ENCODE measurements at regions not wholly inside any gene's neighbourhood (a gene's known extent, or its start where the extent isn't known, plus 50 kb on each side); places are given as distances from the start of the nearest gene placed in this dataset.
"Not testable (repeated sequence)": the region's sequence is repeated elsewhere in the genome, so short reads cannot be mapped to it uniquely, and the experiment has no call there.

DNA sequence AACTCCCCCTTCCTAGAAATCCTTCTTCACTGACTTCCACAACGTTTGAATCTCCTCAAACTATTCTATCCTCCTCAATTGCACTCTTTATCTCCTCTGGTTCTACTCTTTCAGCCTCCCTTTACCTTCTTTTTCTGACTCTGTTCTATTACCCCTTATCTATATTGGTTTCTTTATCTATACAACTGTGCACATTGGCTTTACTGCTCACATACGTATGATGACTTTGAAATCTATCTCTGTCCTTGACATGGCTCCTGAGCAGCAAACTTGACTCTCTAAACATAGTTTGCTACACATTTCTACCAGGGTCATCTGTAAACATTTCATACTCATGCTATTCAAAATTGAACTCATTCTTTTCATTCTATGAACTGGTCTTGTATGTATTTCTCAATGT, 601.0 kb upstream of the LINC00305 start:
- H3K27me3 ChIP-seq (replicated peaks; ENCODE audit: insufficient read depth), result no peaks in the 10 kb centered on the region
- 72% methylated on average over 2 of the region's 2 CpGs for WGBS
- H3K36me3 ChIP-seq, result no peaks in the 10 kb centered on the region
- no peak for TF ChIP-seq POLR2AphosphoS5 (IDR thresholded peaks at IDR 0.05)
- TF ChIP-seq CTCF (IDR thresholded peaks at IDR 0.05), result no peak
- TF ChIP-seq POLR2A (IDR thresholded peaks at IDR 0.05), result no peak
- H3K4me3 ChIP-seq, result no peak overlapping the region
- intact Hi-C loops (cut with DNase I), result no loop called here
- DNase-seq (ENCODE audit: low spot score), result no peak
- no peak overlapping the region for H3K27ac ChIP-seq
- no peaks in the 10 kb centered on the region for H3K4me1 ChIP-seq (replicated peaks)
- H3K9me3 ChIP-seq, result no peaks in the 10 kb centered on the region

GRCh38 chr18:64747803-64748202, 598.9 kb upstream of the LINC00305 start:
- H3K27me3 ChIP-seq (replicated peaks; ENCODE audit: insufficient read depth), result no peaks in the 10 kb centered on the region
- H3K27ac ChIP-seq, result no peak overlapping the region
- no peaks in the 10 kb centered on the region for H3K4me1 ChIP-seq (replicated peaks)
- no peak for DNase-seq (ENCODE audit: low spot score)
- H3K4me3 ChIP-seq, result no peak overlapping the region
- TF ChIP-seq POLR2A (IDR thresholded peaks at IDR 0.05), result no peak
- TF ChIP-seq POLR2AphosphoS5 (IDR thresholded peaks at IDR 0.05), result no peak
- TF ChIP-seq CTCF (IDR thresholded peaks at IDR 0.05), result no peak
- intact Hi-C loops (cut with DNase I), result no loop called here
- no peaks in the 10 kb centered on the region for H3K9me3 ChIP-seq
- no peaks in the 10 kb centered on the region for H3K36me3 ChIP-seq

- H3K4me1 ChIP-seq (replicated peaks), result no peaks in the 10 kb centered on the region
- H3K4me3 ChIP-seq, result no peak overlapping the region
- no peak overlapping the region for H3K27ac ChIP-seq
- intact Hi-C loops (cut with DNase I), result no loop called here
- H3K36me3 ChIP-seq, result no peaks in the 10 kb centered on the region
- H3K27me3 ChIP-seq (replicated peaks; ENCODE audit: insufficient read depth), result no peaks in the 10 kb centered on the region
- H3K9me3 ChIP-seq, result no peaks in the 10 kb centered on the region
- TF ChIP-seq CTCF (IDR thresholded peaks at IDR 0.05) (no peak), POLR2A (IDR thresholded peaks at IDR 0.05) (no peak), POLR2AphosphoS5 (IDR thresholded peaks at IDR 0.05) (no peak)
- DNase-seq (ENCODE audit: low spot score), result no peak
Measured at GRCh38 chr18:64742898-64743297, 594.0 kb upstream of the LINC00305 start.

- H3K4me3 ChIP-seq, result no peak overlapping the region
- H3K36me3 ChIP-seq, result no peaks in the 10 kb centered on the region
- no peak overlapping the region for H3K27ac ChIP-seq
- WGBS, result 98% methylated on average over 2 of the region's 2 CpGs
- TF ChIP-seq POLR2A (IDR thresholded peaks at IDR 0.05) (no peak), POLR2AphosphoS5 (IDR thresholded peaks at IDR 0.05) (no peak)
- intact Hi-C loops (cut with DNase I), result no loop called here
- no peaks in the 10 kb centered on the region for H3K9me3 ChIP-seq
- DNase-seq (ENCODE audit: low spot score), result no peak
- H3K27me3 ChIP-seq (replicated peaks; ENCODE audit: insufficient read depth), result no peaks in the 10 kb centered on the region
- no peaks in the 10 kb centered on the region for H3K4me1 ChIP-seq (replicated peaks)
Measured at GRCh38 chr18:64734063-64734462, 585.2 kb upstream of the LINC00305 start.

DNA sequence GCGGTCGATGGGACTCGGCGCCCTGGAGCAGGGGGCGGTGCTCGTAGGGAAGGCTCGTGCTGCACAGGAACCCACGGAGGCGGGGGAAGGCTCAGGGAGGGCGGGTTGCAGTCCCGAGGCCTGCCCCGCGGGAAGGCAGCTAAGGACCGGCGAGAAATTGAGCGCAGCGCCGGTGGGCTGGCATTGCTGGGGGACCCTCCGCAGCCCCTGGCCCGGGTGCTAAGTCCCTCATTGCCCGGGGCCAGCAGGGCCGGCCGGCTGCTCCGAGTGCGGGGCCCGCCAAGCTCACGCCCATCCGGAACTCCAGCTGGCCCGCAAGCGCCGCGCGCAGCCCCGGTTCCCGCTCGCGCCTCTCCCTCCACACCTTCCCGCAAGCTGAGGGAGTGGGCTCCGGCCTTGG, 576.8 kb upstream of the LINC00305 start:
- DNase-seq (ENCODE audit: low spot score); H3K27ac ChIP-seq; H3K9me3 ChIP-seq; H3K36me3 ChIP-seq; intact Hi-C loops (cut with DNase I); H3K27me3 ChIP-seq (replicated peaks; ENCODE audit: insufficient read depth); H3K4me3 ChIP-seq; H3K4me1 ChIP-seq (replicated peaks): not testable (repeated sequence)
- WGBS, result 100% methylated on average over 2 of the region's 39 CpGs

GRCh38 chr18:64720781-64721464, 572.0 kb upstream of the LINC00305 start:
- no peak overlapping the region for H3K4me3 ChIP-seq
- no peak for DNase-seq (ENCODE audit: low spot score)
- no peak overlapping the region for H3K27ac ChIP-seq
- 83% methylated on average over 19 of the region's 19 CpGs for WGBS
- H3K36me3 ChIP-seq, result no peaks in the 10 kb centered on the region
- intact Hi-C loops (cut with DNase I), result no loop called here
- TF ChIP-seq POLR2AphosphoS5 (IDR thresholded peaks at IDR 0.05) (no peak), CTCF (IDR thresholded peaks at IDR 0.05) (no peak), POLR2A (IDR thresholded peaks at IDR 0.05) (no peak)
- no peaks in the 10 kb centered on the region for H3K9me3 ChIP-seq
- H3K4me1 ChIP-seq (replicated peaks), result no peaks in the 10 kb centered on the region
- H3K27me3 ChIP-seq (replicated peaks; ENCODE audit: insufficient read depth), result no peaks in the 10 kb centered on the region
